SK-N-SH (cell line): ENCODE measurements at regions not wholly inside any gene's neighbourhood (a gene's known extent, or its start where the extent isn't known, plus 50 kb on each side); places are given as distances from the start of the nearest gene placed in this dataset.

Source experiments
- CTCF ChIA-PET: fragments of 300-600, 350-600 bp; formaldehyde crosslinking; extraction: SDS; loops from one replicate; lab custom pipeline; 2021; lab: Yijun Ruan, JAX
- POLR2A ChIA-PET: fragments of 350-600 bp; sonication (Branson Sonifier 250); formaldehyde crosslinking; extraction: SDS; loops from one replicate; lab custom pipeline; 2020; ENCODE audit warnings: antibody characterized with exemption, inconsistent platforms; lab: Yijun Ruan, JAX
- DNase-seq: peaks from one replicate; pipeline ENCODE4 v3.0.0; 2012
- H2AFZ ChIP-seq: fragments of 200-600 bp; sonication (generic); 2 replicates; pipeline ENCODE4 v1.8.1; 2016; ENCODE audit warnings: antibody characterized with exemption, mild to moderate bottlenecking, low read depth
- H3F3A ChIP-seq: fragments of 200-600 bp; sonication (generic); replicated peaks from 2 replicates; pipeline ENCODE3; 2016; ENCODE audit warnings: antibody characterized with exemption, mild to moderate bottlenecking; ENCODE audit not compliant: insufficient read depth
- H3K27ac ChIP-seq, 2 experiments: fragments of 200-500 bp in 1 of 2; fragments of 200-600 bp in 1 of 2; sonication (Bioruptor generic) in 1 of 2; sonication (generic), shearing (Covaris generic) in 1 of 2; 2 replicates each; pipeline versions ENCODE4 v1.5.1 to v1.6.1; 2014 to 2016; ENCODE audit warnings: low read depth in 2 of 2, inconsistent platforms in 1 of 2, low read length in 1 of 2, mild to moderate bottlenecking in 1 of 2, mixed read lengths in 1 of 2
- H3K27me3 ChIP-seq: fragments of 200-600 bp; sonication (generic), shearing (Covaris generic); 2 replicates; pipeline ENCODE4 v1.6.1; 2016; ENCODE audit warnings: mixed run types; ENCODE audit not compliant: insufficient read depth
- H3K36me3 ChIP-seq, 2 experiments: fragments of 200-500 bp in 1 of 2; fragments of 200-600 bp in 1 of 2; sonication (Bioruptor generic) in 1 of 2; sonication (generic) in 1 of 2; replicated peaks in 1 of 2; 2 replicates each; pipeline versions ENCODE3 to v1.5.1; 2014 to 2016; ENCODE audit warnings: low read length in 1 of 2, mild to moderate bottlenecking in 1 of 2; ENCODE audit not compliant: insufficient read depth in 2 of 2, control insufficient read depth in 1 of 2
- H3K4me1 ChIP-seq, 2 experiments: fragments of 200-500 bp in 1 of 2; fragments of 200-600 bp in 1 of 2; sonication (Bioruptor generic) in 1 of 2; sonication (generic), shearing (Covaris generic) in 1 of 2; 2 replicates each; pipeline versions ENCODE4 v1.5.1 to v1.6.1; 2014 to 2016; ENCODE audit warnings: low read depth in 1 of 2, low read length in 1 of 2, mixed run types in 1 of 2; ENCODE audit not compliant: insufficient read depth in 2 of 2, control insufficient read depth in 1 of 2
- H3K4me2 ChIP-seq: fragments of 200-600 bp; sonication (generic), shearing (Covaris generic); 2 replicates; pipeline ENCODE4 v1.6.1; 2017; ENCODE audit warnings: mixed run types
- H3K4me3 ChIP-seq, 2 experiments: fragments of 200-500 bp in 1 of 2; fragments of 200-600 bp in 1 of 2; sonication (Bioruptor generic) in 1 of 2; sonication (generic), shearing (Covaris generic) in 1 of 2; 2 replicates each; pipeline versions ENCODE4 v1.5.1 to v1.8.1; 2014 to 2016; ENCODE audit warnings: low read depth in 2 of 2, inconsistent platforms in 1 of 2, low read length in 1 of 2, mild to moderate bottlenecking in 1 of 2, mixed read lengths in 1 of 2, moderate library complexity in 1 of 2
- H3K79me2 ChIP-seq: fragments of 200-600 bp; sonication (generic); 2 replicates; pipeline ENCODE4 v1.8.1; 2017; ENCODE audit warnings: mild to moderate bottlenecking; ENCODE audit not compliant: insufficient read depth
- H3K9ac ChIP-seq: fragments of 200-600 bp; sonication (generic); 2 replicates; pipeline ENCODE4 v1.6.1; 2017; ENCODE audit warnings: mixed run types
- H3K9me2 ChIP-seq: fragments of 200-600 bp; sonication (generic); 2 replicates; pipeline ENCODE4 v1.6.1; 2017; ENCODE audit warnings: mixed run types
- H3K9me3 ChIP-seq: fragments of 200-600 bp; sonication (generic); 2 replicates; pipeline ENCODE4 v1.6.1; 2017; ENCODE audit warnings: mixed run types, mild to moderate bottlenecking, moderate library complexity
- H4K20me1 ChIP-seq: fragments of 200-600 bp; sonication (generic); 2 replicates; pipeline ENCODE4 v1.6.1; 2017; ENCODE audit warnings: mild to moderate bottlenecking, mixed run types; ENCODE audit not compliant: insufficient read depth
- EP300 ChIP-seq, 2 experiments: IDR thresholded peaks; 2 replicates each; pipeline versions ENCODE4 v1.4.0 to v1.6.1; 2012; ENCODE audit warnings: borderline replicate concordance in 1 of 2, low read depth in 1 of 2, low read length in 1 of 2
- FOXM1 ChIP-seq: IDR thresholded peaks from 2 replicates; pipeline ENCODE4 v1.4.0; 2012; ENCODE audit warnings: low read depth, mild to moderate bottlenecking
- GABPA ChIP-seq: IDR thresholded peaks from 2 replicates; pipeline ENCODE4 v1.4.0; 2012; ENCODE audit warnings: low read depth, mild to moderate bottlenecking
- IRF3 ChIP-seq: fragments of 150-350 bp; IDR thresholded peaks from 2 replicates; pipeline ENCODE4 v1.6.1; 2016; ENCODE audit warnings: mild to moderate bottlenecking, low read depth, low read length
- JUND ChIP-seq: IDR thresholded peaks from 2 replicates; pipeline ENCODE4 v1.4.0; 2012
- MEF2A ChIP-seq: IDR thresholded peaks from 2 replicates; pipeline ENCODE4 v1.4.0; 2012; ENCODE audit warnings: low read depth, borderline replicate concordance
- NFIC ChIP-seq: IDR thresholded peaks from 2 replicates; pipeline ENCODE4 v1.4.0; 2012; ENCODE audit warnings: borderline replicate concordance
- NRF1 ChIP-seq: IDR thresholded peaks from 2 replicates; pipeline ENCODE4 v1.6.1; 2012; ENCODE audit warnings: low read depth, mild to moderate bottlenecking, low read length
- RCOR1 ChIP-seq: fragments of 150-350 bp; IDR thresholded peaks from 2 replicates; pipeline ENCODE4 v1.6.1; 2017; ENCODE audit warnings: antibody characterized with exemption, low read length
- REST ChIP-seq: IDR thresholded peaks from 2 replicates; pipeline ENCODE4 v1.6.1; 2012; ENCODE audit warnings: mild to moderate bottlenecking, low read depth, low read length, moderate library complexity
- RFX5 ChIP-seq: IDR thresholded peaks from 2 replicates; pipeline ENCODE4 v1.6.1; 2012; ENCODE audit warnings: mild to moderate bottlenecking, improper control_type of control experiment, low read length
- TCF12 ChIP-seq: IDR thresholded peaks from 2 replicates; pipeline ENCODE4 v1.4.0; 2012
- TEAD4 ChIP-seq: IDR thresholded peaks from 2 replicates; pipeline ENCODE4 v1.4.0; 2012; ENCODE audit warnings: mild to moderate bottlenecking, borderline replicate concordance; ENCODE audit not compliant: insufficient read depth
- USF1 ChIP-seq: IDR thresholded peaks from 2 replicates; pipeline ENCODE4 v1.4.0; 2012; ENCODE audit warnings: low read depth, borderline replicate concordance
- WGBS: methylation state at CpG from one replicate; pipeline ENCODE4 v1.1.6; 2017; ENCODE audit warnings: low lambda C conversion rate; 5-methylcytosine and 5-hydroxymethylcytosine counted together
- TF ChIP-seq, protein P1 (sequence below): fragments of 150-350 bp; IDR thresholded peaks from 2 replicates; pipeline ENCODE4 v1.6.1; 2017; ENCODE audit warnings: antibody characterized with exemption, low read length, low read depth, borderline replicate concordance
- TF ChIP-seq, protein P2 (sequence below): IDR thresholded peaks from 2 replicates; pipeline ENCODE4 v1.4.0; 2012; ENCODE audit warnings: low read depth
- TF ChIP-seq, protein P3 (sequence below): IDR thresholded peaks from 2 replicates; pipeline ENCODE4; 2012

DNA sequence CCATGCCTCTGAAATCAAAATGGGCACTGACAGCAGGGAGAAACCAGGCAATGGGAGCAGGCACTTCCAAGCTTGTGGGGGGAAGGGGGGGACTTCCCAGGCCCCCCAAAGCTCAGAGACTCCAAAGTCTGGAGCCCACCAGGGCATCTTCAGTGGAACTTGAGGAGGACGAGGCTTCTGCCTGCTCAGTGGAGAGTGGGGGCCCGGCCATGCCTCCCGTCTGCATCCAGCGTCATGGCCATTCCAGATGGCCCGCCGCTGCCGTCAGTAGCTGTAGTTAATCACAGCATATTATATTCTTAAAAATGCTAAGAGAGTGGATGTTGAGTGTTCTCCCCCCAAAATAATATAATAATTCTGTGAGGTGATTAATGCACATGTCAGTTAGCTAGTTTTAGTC, 315.2 kb downstream of the KCNJ2 start:
- no peak for DNase-seq
- TF ChIP-seq EP300 (IDR thresholded peaks at IDR 0.05; ENCODE audit: borderline replicate concordance in 1 of 2, low read depth in 1 of 2, low read length in 1 of 2) (no peak), NRF1 (no peak), RCOR1 (no peak), IRF3 (no peak), TCF12 (no peak), USF1 (no peak), JUND (no peak), NFIC (no peak), FOXM1 (no peak), RFX5 (no peak), MEF2A (no peak), REST (no peak), TEAD4 (no peak), GABPA (no peak)
- TF ChIP-seq, protein P1, sequence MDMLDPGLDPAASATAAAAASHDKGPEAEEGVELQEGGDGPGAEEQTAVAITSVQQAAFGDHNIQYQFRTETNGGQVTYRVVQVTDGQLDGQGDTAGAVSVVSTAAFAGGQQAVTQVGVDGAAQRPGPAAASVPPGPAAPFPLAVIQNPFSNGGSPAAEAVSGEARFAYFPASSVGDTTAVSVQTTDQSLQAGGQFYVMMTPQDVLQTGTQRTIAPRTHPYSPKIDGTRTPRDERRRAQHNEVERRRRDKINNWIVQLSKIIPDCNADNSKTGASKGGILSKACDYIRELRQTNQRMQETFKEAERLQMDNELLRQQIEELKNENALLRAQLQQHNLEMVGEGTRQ: no peak
- TF ChIP-seq, protein P2, sequence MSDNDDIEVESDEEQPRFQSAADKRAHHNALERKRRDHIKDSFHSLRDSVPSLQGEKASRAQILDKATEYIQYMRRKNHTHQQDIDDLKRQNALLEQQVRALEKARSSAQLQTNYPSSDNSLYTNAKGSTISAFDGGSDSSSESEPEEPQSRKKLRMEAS: no peak
- TF ChIP-seq, protein P3, sequence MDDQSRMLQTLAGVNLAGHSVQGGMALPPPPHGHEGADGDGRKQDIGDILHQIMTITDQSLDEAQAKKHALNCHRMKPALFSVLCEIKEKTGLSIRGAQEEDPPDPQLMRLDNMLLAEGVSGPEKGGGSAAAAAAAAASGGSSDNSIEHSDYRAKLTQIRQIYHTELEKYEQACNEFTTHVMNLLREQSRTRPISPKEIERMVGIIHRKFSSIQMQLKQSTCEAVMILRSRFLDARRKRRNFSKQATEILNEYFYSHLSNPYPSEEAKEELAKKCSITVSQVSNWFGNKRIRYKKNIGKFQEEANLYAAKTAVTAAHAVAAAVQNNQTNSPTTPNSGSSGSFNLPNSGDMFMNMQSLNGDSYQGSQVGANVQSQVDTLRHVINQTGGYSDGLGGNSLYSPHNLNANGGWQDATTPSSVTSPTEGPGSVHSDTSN: no peak
- no peaks in the 10 kb centered on the region for H3K79me2 ChIP-seq
- no peak overlapping the region for H3K9ac ChIP-seq
- no peaks in the 10 kb centered on the region for H3K36me3 ChIP-seq
- H4K20me1 ChIP-seq: no peaks in the 10 kb centered on the region
- ChIA-PET CTCF (no interaction called here), POLR2A (no interaction called here)
- H3K27me3 ChIP-seq: no peaks in the 10 kb centered on the region
- 58% methylated on average over 7 of the region's 7 CpGs for WGBS
- H3K4me2 ChIP-seq: no peak overlapping the region
- no peak overlapping the region for H3K4me3 ChIP-seq
- H3K27ac ChIP-seq: no peak overlapping the region
- no peak overlapping the region for H2AFZ ChIP-seq
- H3K9me2 ChIP-seq: no peaks in the 10 kb centered on the region
- no peaks in the 10 kb centered on the region for H3K9me3 ChIP-seq
- H3K4me1 ChIP-seq: no peaks in the 10 kb centered on the region
- no peaks in the 10 kb centered on the region for H3F3A ChIP-seq
